ENCODE measurements at regions not wholly inside any gene's neighbourhood (a gene's known extent, or its start where the extent isn't known, plus 50 kb on each side); places are given as distances from the start of the nearest gene placed in this dataset.

GRCh38 chr12:24584032-24584675 is 364.7 kb downstream of the BCAT1 start:
- no peak for TF ChIP-seq EZH2 (IDR thresholded peaks at IDR 0.05; ENCODE audit: insufficient read depth, poor library complexity, severe bottlenecking)
- no peak for TF ChIP-seq EZH2phosphoT487 (IDR thresholded peaks at IDR 0.05; ENCODE audit: insufficient read depth, low read depth)
